ENCODE measurements at regions not wholly inside any gene's neighbourhood (a gene's known extent, or its start where the extent isn't known, plus 50 kb on each side); places are given as distances from the start of the nearest gene placed in this dataset.

DNA sequence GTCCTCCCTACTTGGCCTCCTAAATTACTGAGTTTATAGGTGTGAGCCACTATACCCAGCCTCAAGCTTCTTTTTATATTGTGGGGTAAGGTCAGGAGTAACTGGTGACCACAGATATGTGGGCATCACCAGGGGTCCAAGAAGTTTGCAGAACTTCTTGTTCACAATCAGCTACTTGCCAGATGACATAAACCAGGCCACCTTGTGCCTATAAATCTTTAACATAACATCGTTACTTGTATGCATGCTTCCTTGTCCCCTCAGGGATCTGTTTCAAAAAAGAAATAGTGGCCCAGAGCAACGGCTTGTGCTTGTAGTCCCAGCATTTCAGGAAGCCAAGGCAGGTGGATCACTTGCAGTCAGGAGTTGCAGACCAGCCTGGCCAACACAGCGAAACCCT, 115.1 kb upstream of the FAM174B start:
- TF ChIP-seq FOSL1 (IDR thresholded peaks at IDR 0.05; ENCODE audit: low read depth) (no peak), ELF1 (IDR thresholded peaks at IDR 0.05; ENCODE audit: borderline replicate concordance, low read depth) (no peak), EZH2 (IDR thresholded peaks at IDR 0.05) (no peak), CEBPB (IDR thresholded peaks at IDR 0.05; ENCODE audit: low read depth) (no peak), TCF7L2 (IDR thresholded peaks at IDR 0.05; ENCODE audit: borderline replicate concordance, extremely low read depth, insufficient read depth, insufficient read length) (no peak), EGR1 (IDR thresholded peaks at IDR 0.05; ENCODE audit: low read depth) (no peak), EZH2phosphoT487 (IDR thresholded peaks at IDR 0.05; ENCODE audit: borderline replicate concordance) (no peak), SRF (IDR thresholded peaks at IDR 0.05; ENCODE audit: low read depth) (no peak), SP1 (IDR thresholded peaks at IDR 0.05; ENCODE audit: low read depth) (no peak), SIN3A (IDR thresholded peaks at IDR 0.05; ENCODE audit: low read depth) (no peak)
- TF ChIP-seq, protein P1, sequence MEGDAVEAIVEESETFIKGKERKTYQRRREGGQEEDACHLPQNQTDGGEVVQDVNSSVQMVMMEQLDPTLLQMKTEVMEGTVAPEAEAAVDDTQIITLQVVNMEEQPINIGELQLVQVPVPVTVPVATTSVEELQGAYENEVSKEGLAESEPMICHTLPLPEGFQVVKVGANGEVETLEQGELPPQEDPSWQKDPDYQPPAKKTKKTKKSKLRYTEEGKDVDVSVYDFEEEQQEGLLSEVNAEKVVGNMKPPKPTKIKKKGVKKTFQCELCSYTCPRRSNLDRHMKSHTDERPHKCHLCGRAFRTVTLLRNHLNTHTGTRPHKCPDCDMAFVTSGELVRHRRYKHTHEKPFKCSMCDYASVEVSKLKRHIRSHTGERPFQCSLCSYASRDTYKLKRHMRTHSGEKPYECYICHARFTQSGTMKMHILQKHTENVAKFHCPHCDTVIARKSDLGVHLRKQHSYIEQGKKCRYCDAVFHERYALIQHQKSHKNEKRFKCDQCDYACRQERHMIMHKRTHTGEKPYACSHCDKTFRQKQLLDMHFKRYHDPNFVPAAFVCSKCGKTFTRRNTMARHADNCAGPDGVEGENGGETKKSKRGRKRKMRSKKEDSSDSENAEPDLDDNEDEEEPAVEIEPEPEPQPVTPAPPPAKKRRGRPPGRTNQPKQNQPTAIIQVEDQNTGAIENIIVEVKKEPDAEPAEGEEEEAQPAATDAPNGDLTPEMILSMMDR (IDR thresholded peaks at IDR 0.05 in 2 of 3, conservative IDR thresholded peaks at IDR 0.05 in 1 of 3; ENCODE audit: borderline replicate concordance in 1 of 3, insufficient read depth in 1 of 3, low read depth in 2 of 3, low read length in 2 of 3), result no peak
- TF ChIP-seq, protein P2, sequence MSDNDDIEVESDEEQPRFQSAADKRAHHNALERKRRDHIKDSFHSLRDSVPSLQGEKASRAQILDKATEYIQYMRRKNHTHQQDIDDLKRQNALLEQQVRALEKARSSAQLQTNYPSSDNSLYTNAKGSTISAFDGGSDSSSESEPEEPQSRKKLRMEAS (IDR thresholded peaks at IDR 0.05), result no peak
- intact Hi-C loops (cut with micrococcal nuclease), result no loop called here
- RAD21 ChIA-PET (ENCODE audit: low non-redundant PET in 1 of 2, low total read pairs in 2 of 2, uncharacterized antibody in 2 of 2, unreplicated experiment in 2 of 2), result no interaction called here
- Histone ChIP-seq H3K9ac (ENCODE audit: low read length) (no peak overlapping the region), H3K4me1 (ENCODE audit: control insufficient read depth in 1 of 2, insufficient read depth in 2 of 2, low read length in 2 of 2) (no peaks in the 10 kb centered on the region), H3K9me3 (ENCODE audit: control insufficient read depth in 1 of 2, insufficient read depth in 1 of 2, low read depth in 1 of 2, low read length in 2 of 2) (no peaks in the 10 kb centered on the region), H3K27ac (ENCODE audit: low read depth, low read length) (no peak overlapping the region), H3K36me3 (ENCODE audit: control insufficient read depth in 1 of 2, insufficient read depth in 2 of 2, low read length in 2 of 2) (no peaks in the 10 kb centered on the region), H3K4me2 (ENCODE audit: low read length) (no peak overlapping the region), H3K27me3 (ENCODE audit: insufficient read depth, low read length) (no peaks in the 10 kb centered on the region), H4K20me1 (ENCODE audit: insufficient read depth) (no peaks in the 10 kb centered on the region), H3K4me3 (replicated peaks in 1 of 2; ENCODE audit: low read depth in 1 of 2, low read length in 2 of 2) (no peak overlapping the region), H3K79me2 (ENCODE audit: insufficient read depth, low read length) (no peaks in the 10 kb centered on the region), H3K9me2 (ENCODE audit: insufficient read depth) (no peaks in the 10 kb centered on the region), H2AFZ (ENCODE audit: low read depth, low read length, poor library complexity, severe bottlenecking) (no peak overlapping the region)
- POLR2A ChIA-PET, result no interaction called here
- no peak for ATAC-seq
- no peak for DNase-seq (ENCODE audit: low read depth, low spot score)
- CTCF ChIA-PET, result no interaction called here
- BruUV-seq (replicated peaks), result no TSS peak

Measured in HCT116 (cell line).